T-helper 17 cell (primary cell): ENCODE measurements at regions not wholly inside any gene's neighbourhood (a gene's known extent, or its start where the extent isn't known, plus 50 kb on each side); places are given as distances from the start of the nearest gene placed in this dataset.
A peak's percentile ranks its signal among the peaks of the same experiment; 100 is the strongest.

Experiments
- ATAC-seq: fragments of 150-1000 bp; cut with Tn5 transposase; 2 replicates; pipeline ENCODE4 v1.10.0; 2021; ENCODE audit warnings: mild to moderate bottlenecking, moderate library complexity
- DNase-seq, 3 donors: peaks; one replicate each; pipeline versions ENCODE4 v3.0.0 to v3.0.0-alpha.2; 2020 to 2021
- H3K9me3 ChIP-seq: one replicate; pipeline ENCODE4 v1.7.0; 2013; ENCODE audit warnings: low read length, mild to moderate bottlenecking; ENCODE audit not compliant: control insufficient read depth, poor library complexity, severe bottlenecking
- H3K27ac Mint-ChIP-seq: one replicate; pipeline ENCODE4 v1.8.0; 2022; ENCODE audit warnings: mild to moderate bottlenecking, moderate library complexity, mixed read lengths
- H3K27me3 Mint-ChIP-seq: one replicate; pipeline ENCODE4 v1.8.0; 2022; ENCODE audit warnings: mixed read lengths
- H3K36me3 Mint-ChIP-seq: one replicate; pipeline ENCODE4 v1.8.0; 2022; ENCODE audit warnings: low read depth, mixed read lengths
- H3K4me1 Mint-ChIP-seq: one replicate; pipeline ENCODE4 v1.8.0; 2022; ENCODE audit warnings: mild to moderate bottlenecking, mixed read lengths
- H3K4me3 Mint-ChIP-seq: one replicate; pipeline ENCODE4 v1.8.0; 2022; ENCODE audit warnings: mild to moderate bottlenecking, moderate library complexity, mixed read lengths

DNA sequence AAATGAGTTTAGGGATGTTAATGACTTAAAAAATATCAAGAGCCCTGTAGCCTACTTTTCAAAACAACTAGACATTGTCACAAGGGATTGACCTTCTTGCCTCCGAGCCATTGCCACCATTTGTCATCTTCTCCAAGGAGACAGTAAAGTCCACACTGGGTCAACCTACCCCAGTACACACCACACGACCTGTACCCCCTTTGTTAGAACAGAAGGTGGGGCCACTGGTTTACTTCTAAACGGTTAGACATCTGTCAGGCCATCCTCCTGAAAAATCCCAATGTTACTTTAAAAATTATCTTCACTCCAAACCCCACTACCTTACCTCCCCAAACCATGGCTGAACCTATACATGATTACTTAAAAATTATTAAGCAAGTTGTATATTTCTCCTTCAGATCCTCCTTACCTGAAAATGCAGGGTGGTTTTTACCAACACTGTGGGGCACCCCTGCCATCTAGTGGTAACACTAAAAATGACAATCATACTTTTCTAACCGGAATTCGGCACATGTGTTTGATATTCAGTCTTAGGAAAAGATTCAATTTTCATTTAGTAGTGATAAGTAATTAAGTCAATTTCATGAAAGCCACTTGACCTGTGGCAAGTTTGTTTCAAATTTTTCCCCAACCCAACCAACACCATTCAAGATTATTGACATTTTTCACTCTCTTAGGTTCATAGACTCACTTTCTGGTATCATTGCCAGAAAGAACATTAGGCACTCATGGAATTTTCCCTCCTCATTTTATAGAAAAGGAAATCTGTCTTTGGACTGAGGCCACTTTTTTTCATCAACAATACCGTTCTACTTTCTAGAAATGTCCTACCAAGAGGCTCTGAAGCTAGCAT, 265.3 kb upstream of the PKDCC start:
- Mint-ChIP-seq H3K27ac (peak overlapping the region; percentile 14), H3K4me3 (no peak overlapping the region), H3K4me1 (no peaks in the 10 kb centered on the region), H3K27me3 (peaks cover 35% of the 10 kb centered on the region), H3K36me3 (no peaks in the 10 kb centered on the region)
- H3K9me3 ChIP-seq: no peaks in the 10 kb centered on the region
- peak in 2 of 3 donors; percentile 7 to 8 for DNase-seq
- peak; percentile 42 for ATAC-seq

DNA sequence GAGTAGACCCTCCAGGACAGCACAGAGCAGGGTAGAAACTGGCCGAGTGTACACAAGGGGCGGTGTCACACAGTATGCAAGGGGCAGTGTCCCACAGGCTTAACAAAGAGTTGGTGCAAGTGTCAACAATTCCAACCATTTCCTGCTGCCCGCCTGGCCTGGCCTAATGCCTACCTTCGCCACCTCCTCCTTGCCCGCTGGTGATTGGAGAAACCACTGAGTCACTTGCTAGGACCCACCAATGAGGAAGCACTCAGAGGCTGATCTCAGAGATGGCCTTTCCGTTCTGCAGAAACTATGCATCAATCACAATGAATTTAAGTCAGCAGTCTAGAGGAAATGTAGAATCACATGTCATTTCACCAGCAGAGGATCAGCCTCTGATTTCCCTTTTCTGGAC, 263.3 kb upstream of the PKDCC start:
- DNase-seq: no peak
- no peak overlapping the region for H3K4me3 Mint-ChIP-seq
- H3K9me3 ChIP-seq: no peaks in the 10 kb centered on the region
- H3K27ac Mint-ChIP-seq: no peak overlapping the region
- no peaks in the 10 kb centered on the region for H3K4me1 Mint-ChIP-seq
- no peaks in the 10 kb centered on the region for H3K36me3 Mint-ChIP-seq
- peaks cover 48% of the 10 kb centered on the region for H3K27me3 Mint-ChIP-seq
- ATAC-seq: no peak

GRCh38 chr2:41785251-41786022, 262.4 kb upstream of the PKDCC start:
- Mint-ChIP-seq H3K4me1 (no peaks in the 10 kb centered on the region), H3K36me3 (no peaks in the 10 kb centered on the region), H3K27ac (no peak overlapping the region), H3K27me3 (peaks cover 48% of the 10 kb centered on the region), H3K4me3 (no peak overlapping the region)
- DNase-seq: no peak
- no peaks in the 10 kb centered on the region for H3K9me3 ChIP-seq
- ATAC-seq: no peak

DNA sequence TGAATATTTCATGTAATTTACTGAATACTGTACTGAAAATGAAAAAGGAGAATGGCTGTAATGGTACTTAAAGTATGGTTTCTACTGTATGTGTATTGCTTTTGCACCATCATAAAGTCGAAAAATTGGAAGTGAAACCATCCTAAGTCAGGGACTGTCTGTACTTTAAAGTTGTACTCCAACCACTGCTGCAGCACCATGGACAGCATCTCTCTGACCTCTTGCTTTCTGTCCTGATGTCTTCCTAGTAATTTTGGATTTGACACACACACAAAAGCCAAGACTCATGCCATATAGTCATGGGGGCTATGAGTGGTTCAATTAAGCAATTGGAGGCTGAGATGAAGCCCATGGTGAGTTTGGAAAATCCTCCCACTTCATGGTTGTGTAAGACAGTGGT, 256.3 kb upstream of the PKDCC start:
- H3K36me3 Mint-ChIP-seq: no peaks in the 10 kb centered on the region
- no peaks in the 10 kb centered on the region for H3K9me3 ChIP-seq
- H3K27ac Mint-ChIP-seq: no peak overlapping the region
- H3K4me3 Mint-ChIP-seq: no peak overlapping the region
- no peak for DNase-seq
- H3K27me3 Mint-ChIP-seq: peaks cover 34% of the 10 kb centered on the region
- no peak for ATAC-seq
- no peaks in the 10 kb centered on the region for H3K4me1 Mint-ChIP-seq

- Mint-ChIP-seq H3K36me3 (no peaks in the 10 kb centered on the region), H3K27me3 (peaks cover 49% of the 10 kb centered on the region), H3K4me3 (no peak overlapping the region), H3K27ac (no peak overlapping the region), H3K4me1 (no peaks in the 10 kb centered on the region)
- no peaks in the 10 kb centered on the region for H3K9me3 ChIP-seq
- no peak for ATAC-seq
- DNase-seq: no peak
These were observed 244.5 kb upstream of the PKDCC start for GRCh38 chr2:41803361-41803760.

- peaks cover 66% of the 10 kb centered on the region for H3K27me3 Mint-ChIP-seq
- no peak for ATAC-seq
- DNase-seq: no peak
- H3K27ac Mint-ChIP-seq: no peak overlapping the region
- H3K4me1 Mint-ChIP-seq: no peaks in the 10 kb centered on the region
- no peaks in the 10 kb centered on the region for H3K9me3 ChIP-seq
- no peak overlapping the region for H3K4me3 Mint-ChIP-seq
- H3K36me3 Mint-ChIP-seq: no peaks in the 10 kb centered on the region
These were observed 241.5 kb upstream of the PKDCC start for GRCh38 chr2:41806286-41806685.

DNA sequence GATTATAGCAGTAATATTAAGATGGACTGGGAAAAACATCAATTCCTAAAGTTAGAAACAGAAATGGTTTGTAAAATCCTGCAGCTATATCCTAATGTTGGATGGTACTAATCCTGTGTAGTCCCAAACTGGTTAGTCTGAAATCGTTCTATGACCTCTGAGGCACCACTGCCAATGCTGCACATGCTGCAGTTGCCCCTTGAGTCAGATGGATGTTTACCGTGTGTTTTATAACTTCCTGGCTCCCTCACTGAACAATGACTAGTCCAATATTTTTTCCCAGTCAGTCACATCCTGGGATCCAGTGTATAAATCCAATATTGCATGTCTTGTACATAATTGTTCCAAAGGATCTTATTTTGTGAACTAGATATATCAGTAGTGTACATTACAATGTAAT, 226.7 kb upstream of the PKDCC start:
- Mint-ChIP-seq H3K36me3 (no peaks in the 10 kb centered on the region), H3K27ac (no peak overlapping the region), H3K27me3 (peaks cover 21% of the 10 kb centered on the region), H3K4me3 (no peak overlapping the region), H3K4me1 (no peaks in the 10 kb centered on the region)
- H3K9me3 ChIP-seq: peaks cover 4% of the 10 kb centered on the region
- ATAC-seq (no peak), DNase-seq (no peak)

- no peaks in the 10 kb centered on the region for H3K4me1 Mint-ChIP-seq
- no peaks in the 10 kb centered on the region for H3K36me3 Mint-ChIP-seq
- DNase-seq: no peak
- H3K4me3 Mint-ChIP-seq: no peak overlapping the region
- H3K27me3 Mint-ChIP-seq: peaks cover 33% of the 10 kb centered on the region
- no peak overlapping the region for H3K27ac Mint-ChIP-seq
- no peaks in the 10 kb centered on the region for H3K9me3 ChIP-seq
- ATAC-seq: no peak
These were observed 220.9 kb upstream of the PKDCC start for GRCh38 chr2:41826921-41827320.

DNA sequence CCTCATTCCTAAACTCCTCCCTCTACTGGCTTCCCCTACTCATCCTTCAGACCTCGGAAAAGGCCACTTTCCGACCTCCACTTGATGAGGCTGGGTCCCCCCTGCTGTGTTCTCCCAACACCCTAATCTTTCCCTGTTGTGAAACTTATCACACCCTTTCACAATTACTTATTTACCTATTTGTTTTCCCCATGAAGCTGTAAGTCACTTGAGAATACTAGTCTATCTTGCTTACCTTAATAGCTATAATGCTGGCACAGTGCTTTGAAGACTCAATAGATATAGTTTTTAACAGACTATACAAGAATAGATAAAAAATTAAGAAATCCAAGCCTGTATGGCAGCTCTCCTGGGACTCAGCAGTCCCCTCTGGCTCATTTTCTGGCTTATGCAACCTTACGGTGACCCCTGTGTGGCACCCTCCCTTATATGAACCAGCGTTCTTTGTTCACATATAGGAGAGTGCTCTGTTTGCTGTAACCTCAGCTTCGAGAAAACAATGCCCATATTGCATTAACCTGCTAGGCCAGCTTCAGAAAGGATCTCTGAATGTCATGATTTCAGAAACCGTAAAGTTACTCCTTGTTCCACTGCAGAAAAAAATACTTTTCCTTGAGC, 220.4 kb upstream of the PKDCC start:
- DNase-seq: no peak
- H3K9me3 ChIP-seq: no peaks in the 10 kb centered on the region
- Mint-ChIP-seq H3K27me3 (peaks cover 33% of the 10 kb centered on the region), H3K4me3 (no peak overlapping the region), H3K4me1 (no peaks in the 10 kb centered on the region), H3K36me3 (no peaks in the 10 kb centered on the region), H3K27ac (no peak overlapping the region)
- ATAC-seq: no peak

DNA sequence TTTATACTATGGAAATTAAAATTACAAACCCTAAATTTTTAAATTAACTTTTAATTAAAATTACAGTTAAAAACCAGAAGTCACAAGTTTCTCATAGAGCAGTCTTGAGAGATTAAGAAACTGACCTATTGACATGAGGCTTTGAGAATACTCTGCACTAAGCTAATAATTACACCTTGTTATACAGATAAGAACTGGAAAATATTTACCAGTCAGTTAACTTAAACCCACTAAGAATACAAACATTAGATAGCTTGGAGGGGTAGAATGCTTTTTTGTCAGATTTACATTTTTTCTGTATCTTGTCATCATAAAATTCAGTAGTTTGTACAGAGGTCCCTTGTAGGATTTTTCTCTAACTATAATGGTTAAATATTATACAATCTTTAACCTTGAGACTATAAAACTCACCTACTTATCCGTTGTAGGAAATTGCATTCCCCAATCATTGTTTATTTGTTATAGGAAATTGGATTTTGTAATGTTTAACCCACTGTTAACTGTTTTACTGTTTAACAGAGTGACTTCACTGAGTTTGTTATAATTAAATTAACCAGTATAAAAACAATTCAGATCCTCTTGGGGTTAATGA, 219.7 kb upstream of the PKDCC start:
- no peak overlapping the region for H3K4me3 Mint-ChIP-seq
- no peaks in the 10 kb centered on the region for H3K9me3 ChIP-seq
- no peak for DNase-seq
- no peak overlapping the region for H3K27ac Mint-ChIP-seq
- ATAC-seq: no peak
- H3K4me1 Mint-ChIP-seq: no peaks in the 10 kb centered on the region
- H3K36me3 Mint-ChIP-seq: no peaks in the 10 kb centered on the region
- H3K27me3 Mint-ChIP-seq: peaks cover 38% of the 10 kb centered on the region

DNA sequence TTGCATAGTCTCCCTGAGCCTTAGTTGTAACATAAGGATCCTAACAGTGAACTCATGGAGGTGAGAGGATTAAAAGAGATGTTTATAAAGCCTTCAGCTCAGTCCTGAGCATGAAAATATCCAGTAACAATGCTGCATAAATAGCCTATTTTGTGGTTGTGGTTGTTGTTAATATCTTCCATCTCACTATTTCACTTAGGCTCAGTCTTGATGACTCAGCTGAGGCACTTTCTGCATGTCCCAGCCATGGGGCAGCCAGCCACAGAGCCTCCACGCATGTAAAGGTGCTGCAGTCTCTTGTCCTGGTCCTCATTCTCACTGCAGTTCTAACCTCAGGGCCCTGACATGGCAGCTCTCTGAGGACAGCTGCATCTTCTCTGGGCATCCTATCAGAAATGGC, 218.8 kb upstream of the PKDCC start:
- no peak overlapping the region for H3K4me3 Mint-ChIP-seq
- H3K4me1 Mint-ChIP-seq: peaks cover 2% of the 10 kb centered on the region
- no peak for DNase-seq
- no peak for ATAC-seq
- H3K27me3 Mint-ChIP-seq: peaks cover 43% of the 10 kb centered on the region
- H3K36me3 Mint-ChIP-seq: no peaks in the 10 kb centered on the region
- H3K9me3 ChIP-seq: no peaks in the 10 kb centered on the region
- H3K27ac Mint-ChIP-seq: no peak overlapping the region

DNA sequence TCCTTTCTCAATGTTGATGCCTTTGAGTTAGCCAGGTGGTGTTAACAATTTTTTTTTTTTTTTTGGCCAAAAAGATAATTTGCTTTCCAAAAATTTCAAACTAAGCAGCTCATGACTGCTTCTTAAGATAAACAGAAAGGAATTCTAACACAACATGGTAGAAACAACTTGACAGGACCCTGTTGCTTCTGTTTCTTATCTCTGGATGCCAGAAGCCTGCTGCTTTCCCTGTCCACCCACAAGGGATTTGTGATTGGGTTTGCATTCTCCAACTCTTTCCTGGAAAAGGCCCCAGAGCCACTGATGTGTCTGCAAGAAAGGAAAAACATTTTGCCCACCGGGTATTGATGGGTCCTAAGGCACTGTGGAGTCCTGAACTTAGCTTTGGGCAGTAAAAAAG, 217.2 kb upstream of the PKDCC start:
- Mint-ChIP-seq H3K27me3 (peaks cover 55% of the 10 kb centered on the region), H3K4me3 (no peak overlapping the region), H3K27ac (no peak overlapping the region), H3K4me1 (peaks cover 3% of the 10 kb centered on the region), H3K36me3 (no peaks in the 10 kb centered on the region)
- DNase-seq: no peak
- no peak for ATAC-seq
- no peaks in the 10 kb centered on the region for H3K9me3 ChIP-seq

- Mint-ChIP-seq H3K36me3 (no peaks in the 10 kb centered on the region), H3K27ac (no peak overlapping the region), H3K4me1 (peaks cover 3% of the 10 kb centered on the region), H3K4me3 (no peak overlapping the region), H3K27me3 (peaks cover 57% of the 10 kb centered on the region)
- DNase-seq: no peak
- no peak for ATAC-seq
- no peaks in the 10 kb centered on the region for H3K9me3 ChIP-seq
These were observed 215.6 kb upstream of the PKDCC start for GRCh38 chr2:41832218-41832617.
